Activated CD4-positive, alpha-beta T cell treated with anti-CD3 and anti-CD28 coated beads, Interleukin-10, Interleukin-2, amounts not matched to agents 100 ng/mL and 50 ng/mL, durations not matched to agents 16 hours and 8 hours (primary cell): ENCODE measurements at regions not wholly inside any gene's neighbourhood (a gene's known extent, or its start where the extent isn't known, plus 50 kb on each side); places are given as distances from the start of the nearest gene placed in this dataset.

ENCODE experiments used
- DNase-seq: peaks from one replicate; pipeline ENCODE4 v3.0.0-alpha.2; 2020

DNA sequence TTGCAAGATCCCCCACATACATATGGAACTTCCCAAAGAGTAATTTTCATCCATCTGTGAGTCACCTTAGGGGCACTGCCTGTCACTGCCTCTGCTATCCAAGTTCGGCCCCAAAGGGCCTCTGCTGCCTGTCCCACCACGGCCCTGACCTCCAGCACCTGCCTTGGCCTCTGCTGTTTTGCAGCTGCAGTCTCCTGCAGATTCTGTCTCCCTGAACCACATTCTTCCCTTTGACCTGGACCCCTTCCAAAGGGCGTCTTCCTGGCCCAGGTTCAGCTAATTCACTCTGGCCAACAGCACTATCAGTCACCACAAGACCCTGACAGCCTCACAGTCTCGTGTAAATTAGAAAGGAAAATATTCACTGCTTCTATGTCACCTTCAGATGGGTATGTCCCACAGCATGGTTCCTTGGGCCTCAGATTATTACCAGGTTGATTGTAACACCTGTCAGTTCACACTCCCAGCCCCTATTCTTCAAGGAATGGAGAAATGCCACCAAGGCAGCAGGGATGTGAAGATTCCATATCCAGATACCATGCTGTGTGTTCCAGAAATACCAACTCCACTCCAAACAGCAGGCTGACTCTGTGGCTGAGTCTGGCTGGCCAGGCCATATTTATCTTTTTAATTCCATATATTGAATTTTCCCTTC lies 479.3 kb downstream of the ARHGEF28 start:
- DNase-seq: no peak

DNA sequence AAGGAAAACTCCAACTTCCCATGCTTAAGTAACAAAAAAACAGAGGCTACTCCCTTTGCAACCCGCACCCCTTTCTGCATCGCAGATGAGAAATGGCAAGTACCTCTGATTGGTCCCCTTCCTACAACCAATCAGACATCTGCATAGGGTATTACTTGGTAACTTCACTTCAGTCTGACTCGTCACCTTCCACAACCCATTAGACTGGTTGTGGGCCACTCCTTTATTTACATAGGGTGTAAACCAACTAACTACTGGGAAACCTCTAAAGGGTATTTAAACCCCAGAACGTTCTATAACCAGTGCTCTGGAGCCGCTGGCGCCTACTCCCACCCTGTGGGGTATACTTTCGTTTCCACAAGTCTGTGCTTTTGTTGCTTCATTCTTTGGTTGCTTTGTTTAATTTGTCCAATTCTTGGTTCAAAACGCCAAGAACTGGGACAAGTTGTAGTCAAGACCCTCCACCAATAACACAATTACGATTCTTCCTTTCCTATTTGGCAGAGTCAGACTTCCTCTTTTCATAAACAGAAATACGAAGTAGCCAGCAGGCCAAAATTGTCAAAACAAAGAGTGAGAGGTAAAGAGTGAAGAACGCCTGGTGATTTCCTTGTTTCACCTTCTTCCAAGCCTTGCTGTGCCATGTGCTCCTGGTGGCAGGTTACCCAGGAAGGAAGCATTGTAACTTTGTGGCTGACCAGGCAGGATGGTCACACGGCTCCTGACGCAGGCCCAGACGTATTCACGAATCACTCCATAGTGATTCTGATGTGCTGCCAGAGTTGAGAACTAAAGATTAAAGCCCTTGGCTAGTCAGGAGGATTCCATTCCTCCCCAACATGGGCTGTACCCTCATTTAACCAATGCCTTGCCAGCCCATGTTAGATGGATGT lies 477.4 kb downstream of the ARHGEF28 start:
- no peak for DNase-seq

DNA sequence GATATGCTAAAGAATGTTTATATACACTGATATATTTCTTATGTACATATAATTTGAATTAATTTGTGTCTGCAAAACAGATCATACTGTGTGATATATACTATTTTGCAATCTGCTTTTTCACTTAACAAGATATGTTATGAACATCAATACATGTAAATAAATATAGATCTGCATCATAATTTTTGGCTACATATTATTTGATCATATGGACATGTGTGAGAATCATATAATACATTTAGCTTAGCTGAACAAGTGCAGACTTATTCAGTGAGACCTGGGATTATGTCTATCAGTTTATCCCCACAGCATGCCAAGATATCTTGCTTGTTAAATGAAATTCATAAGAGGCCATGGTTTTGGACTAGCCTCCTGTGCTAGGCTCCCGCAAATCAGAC lies 474.3 kb downstream of the ARHGEF28 start:
- DNase-seq: no peak

DNA sequence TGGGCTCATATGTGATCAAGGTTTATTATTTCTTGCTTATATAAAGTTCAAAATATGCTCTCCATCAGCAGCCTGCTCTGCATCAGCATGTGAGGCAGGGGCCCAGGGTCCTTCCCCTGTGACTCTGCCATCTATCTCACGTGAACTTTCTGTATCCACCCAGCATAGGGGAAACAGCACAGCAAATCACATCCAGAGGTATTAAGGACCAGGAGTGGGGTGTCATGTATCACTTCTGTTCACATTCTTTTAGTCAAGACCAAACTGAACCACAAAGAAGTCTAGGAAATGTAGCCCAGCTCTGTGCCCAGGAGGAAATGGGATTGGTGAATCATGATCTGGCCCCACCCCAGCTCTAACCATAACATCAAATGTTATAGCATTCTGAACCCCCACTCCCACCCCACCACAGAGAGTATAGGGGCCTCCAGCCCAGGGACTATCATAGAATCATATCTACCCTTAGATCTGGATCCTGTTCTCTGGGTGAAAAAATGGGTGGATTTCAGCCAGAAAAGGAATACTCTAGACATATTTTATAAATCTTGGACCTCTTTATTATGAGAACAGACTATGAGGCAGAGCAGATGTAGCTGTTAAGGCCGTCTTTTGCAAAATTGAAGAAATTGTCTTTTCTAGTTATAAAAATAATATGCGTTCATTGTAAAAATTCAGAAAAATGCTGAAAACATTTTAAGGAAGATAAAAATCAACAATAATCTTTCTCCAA lies 473.7 kb downstream of the ARHGEF28 start:
- DNase-seq: no peak

DNA sequence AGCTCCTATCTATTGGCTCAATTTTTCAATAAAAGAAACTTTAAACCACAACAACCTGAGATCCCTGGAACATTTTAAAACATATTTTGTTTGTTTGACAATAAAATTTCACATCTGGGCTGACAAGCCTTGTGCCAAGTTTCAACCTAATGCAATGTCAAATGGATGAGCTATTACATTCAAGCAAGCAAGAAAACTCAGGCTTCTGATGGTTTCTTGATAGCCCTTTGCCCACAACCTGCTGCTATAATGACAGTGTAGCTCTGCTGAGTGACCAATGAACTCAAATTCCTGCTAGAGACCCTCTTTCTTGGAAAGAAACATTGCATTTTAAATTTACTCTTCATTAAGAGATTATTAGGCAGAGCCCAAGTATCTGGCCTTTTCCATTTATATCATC lies 472.9 kb downstream of the ARHGEF28 start:
- DNase-seq: no peak

DNA sequence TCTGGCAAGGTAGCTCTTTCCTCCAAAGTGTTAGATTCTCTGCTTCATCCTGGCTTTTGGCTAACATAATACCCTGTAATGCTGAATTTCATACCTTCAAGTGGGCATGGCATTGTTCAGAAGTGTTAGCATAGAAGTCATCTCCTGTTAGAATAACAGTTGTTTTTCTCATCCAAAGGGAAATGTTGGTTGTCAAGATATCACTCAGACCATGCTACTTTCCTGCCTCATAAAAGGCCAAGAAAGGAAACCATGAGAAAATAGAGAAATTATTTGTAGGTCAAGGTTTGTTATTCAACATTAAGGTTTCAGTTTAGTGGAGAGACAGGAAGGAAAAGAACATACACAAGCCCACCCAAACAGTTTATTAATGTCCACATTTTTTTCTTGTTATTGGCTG lies 472.5 kb downstream of the ARHGEF28 start:
- DNase-seq: no peak

DNA sequence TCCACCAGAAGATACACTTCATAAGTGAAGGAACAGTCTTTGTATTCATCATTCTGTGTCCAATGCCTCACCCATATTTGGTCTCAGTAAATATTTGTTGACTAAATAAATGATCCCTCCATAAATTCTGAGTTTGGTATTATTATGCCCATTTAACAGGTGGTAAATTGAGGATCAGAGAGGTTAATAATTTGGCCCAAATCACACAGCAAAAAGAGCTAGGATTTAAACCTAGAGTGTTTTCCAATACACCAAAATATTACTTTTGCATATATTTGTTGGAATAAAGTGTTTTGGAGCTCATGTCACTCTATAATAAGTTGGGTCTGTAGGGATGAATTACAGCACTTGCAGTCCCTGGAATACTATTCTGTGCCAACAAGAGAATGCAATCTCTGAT lies 470.3 kb downstream of the ARHGEF28 start:
- no peak for DNase-seq

DNA sequence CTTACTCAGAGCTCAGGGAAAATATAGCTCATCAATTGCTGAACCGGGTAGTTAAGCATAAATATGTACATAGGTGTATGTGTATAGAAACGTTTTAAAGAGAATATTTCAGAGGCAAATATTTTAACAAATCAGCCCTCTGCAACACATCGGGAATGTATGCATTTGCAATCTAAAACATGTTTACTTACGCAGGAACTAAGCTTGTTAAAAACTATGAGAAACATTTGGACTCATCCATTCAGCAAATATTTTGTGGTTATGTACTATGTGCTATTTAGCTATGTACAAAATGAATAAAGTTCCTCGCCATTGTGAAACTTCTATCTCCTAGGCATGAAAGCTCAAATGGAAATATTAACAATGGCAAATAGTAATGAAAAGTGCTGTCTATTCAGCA lies 469.9 kb downstream of the ARHGEF28 start:
- no peak for DNase-seq

DNA sequence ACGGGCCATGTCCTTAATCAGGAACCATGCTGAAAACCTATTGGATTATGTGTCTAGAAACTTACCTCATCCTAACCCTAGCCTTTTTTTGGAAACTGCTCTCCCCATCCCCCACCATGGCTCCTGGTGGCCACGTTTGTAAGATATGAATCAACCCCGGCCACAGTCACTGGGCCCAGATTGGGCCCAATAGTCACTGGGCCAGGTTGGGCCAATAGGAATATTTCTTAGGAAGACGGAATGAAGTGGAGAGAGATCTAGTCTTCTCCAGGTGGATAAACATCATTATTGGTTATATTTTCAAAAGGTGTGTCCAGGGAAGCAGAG lies 468.7 kb downstream of the ARHGEF28 start:
- no peak for DNase-seq

DNA sequence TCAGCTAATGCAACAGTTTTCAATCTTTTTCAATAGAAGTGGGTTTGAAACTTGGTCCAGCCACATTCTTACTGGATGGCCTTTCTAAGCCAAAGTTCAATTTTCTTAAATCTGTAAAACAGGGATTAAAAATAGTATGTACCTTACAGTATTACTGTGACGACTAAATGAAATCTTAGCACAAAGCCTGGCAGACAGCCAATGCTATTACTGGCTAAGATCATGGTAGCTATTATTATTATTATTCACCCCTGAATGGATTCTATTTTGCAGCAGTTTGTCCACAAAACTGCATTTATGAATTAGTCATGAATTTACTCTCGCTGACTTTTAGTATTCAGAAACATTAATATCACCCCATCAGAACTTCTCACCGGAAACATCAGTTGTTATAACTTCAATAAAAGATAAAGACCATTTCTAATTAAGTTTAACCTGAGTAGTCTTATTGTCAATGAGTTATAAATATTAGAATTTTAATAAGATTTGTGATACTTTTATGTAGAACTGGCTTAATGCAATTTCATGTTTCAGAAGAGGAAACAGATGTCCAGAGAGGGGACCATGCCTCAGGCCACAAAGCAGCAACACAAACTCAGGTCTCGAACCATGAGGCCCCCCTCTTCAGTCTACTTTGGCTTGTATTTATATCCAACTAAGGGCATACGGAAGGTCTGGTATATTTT lies 468.2 kb downstream of the ARHGEF28 start:
- no peak for DNase-seq

DNA sequence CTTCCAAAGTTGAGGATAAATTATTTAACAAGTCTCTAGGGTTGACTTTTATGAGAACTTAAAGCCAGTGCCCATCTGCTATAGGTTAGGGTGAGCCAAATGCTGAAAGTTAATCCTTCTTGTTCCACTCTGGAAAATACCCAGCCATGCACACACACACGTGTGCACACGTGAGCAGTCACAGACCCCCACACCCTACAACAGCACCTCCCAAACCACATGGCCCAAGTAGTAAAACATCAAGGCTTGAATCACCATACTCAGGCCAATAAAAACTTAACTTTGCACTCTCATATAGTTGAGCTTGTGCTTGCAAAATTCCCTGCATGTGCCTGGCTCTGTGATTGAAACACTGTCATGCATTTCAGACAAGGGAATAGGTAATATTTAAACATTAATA lies 467.6 kb downstream of the ARHGEF28 start:
- no peak for DNase-seq

DNA sequence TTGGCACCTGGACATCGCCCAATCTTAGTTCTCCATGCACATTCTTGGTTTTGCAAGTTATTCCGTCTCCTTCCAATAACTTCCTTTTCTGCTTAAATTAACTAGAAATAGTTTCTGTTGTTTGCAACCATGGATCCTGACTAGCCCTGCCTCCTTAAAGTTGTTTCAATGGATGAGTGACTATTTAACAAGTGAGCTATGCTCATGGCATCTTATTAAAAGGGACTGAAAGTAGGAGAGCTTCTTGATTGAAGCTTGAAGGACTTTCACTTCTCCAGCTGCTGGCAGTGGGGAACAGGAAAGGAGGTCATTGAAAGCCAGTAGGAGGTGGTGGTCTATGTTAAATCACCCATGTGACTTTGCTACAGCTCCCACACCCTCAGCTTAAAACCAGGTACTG lies 466.8 kb downstream of the ARHGEF28 start:
- DNase-seq: no peak

DNA sequence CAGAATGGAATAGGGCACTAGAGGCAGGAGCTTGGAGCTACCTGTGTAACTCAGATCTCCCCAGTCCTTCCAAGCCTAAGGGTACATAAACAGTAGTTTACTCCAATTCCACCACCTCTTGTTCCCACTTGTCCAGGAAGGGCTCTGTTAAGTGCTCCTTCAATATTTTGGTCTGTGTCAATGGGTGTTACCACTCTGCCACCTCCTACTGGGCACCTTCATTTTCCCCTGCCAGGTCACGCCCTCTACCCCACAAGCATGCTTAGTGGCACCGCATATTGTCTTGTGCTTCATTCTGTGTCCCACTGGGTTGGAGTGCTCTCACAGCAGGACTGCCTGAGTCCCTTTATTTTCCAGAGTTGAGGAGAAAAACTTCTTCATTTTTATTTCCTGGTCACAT lies 459.8 kb downstream of the ARHGEF28 start:
- no peak for DNase-seq

DNA sequence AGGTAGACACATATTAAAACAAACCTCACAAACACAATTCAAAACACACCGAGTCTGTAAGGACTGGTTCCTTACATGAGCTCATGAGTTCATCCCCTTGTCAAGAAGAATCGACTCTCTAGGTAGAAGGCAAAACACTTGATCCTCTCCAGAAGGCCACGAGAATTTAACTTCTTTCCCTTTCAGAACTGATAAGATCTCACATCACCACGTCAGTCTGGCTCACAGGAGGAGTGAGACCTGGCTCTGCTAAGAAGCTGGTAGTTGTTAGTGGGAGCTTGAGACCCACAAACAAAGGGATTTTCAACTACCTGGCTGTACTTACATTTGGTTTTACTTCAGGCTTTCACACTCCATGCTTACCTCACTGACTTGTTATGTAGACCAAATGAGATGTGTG lies 459.2 kb downstream of the ARHGEF28 start:
- no peak for DNase-seq

DNA sequence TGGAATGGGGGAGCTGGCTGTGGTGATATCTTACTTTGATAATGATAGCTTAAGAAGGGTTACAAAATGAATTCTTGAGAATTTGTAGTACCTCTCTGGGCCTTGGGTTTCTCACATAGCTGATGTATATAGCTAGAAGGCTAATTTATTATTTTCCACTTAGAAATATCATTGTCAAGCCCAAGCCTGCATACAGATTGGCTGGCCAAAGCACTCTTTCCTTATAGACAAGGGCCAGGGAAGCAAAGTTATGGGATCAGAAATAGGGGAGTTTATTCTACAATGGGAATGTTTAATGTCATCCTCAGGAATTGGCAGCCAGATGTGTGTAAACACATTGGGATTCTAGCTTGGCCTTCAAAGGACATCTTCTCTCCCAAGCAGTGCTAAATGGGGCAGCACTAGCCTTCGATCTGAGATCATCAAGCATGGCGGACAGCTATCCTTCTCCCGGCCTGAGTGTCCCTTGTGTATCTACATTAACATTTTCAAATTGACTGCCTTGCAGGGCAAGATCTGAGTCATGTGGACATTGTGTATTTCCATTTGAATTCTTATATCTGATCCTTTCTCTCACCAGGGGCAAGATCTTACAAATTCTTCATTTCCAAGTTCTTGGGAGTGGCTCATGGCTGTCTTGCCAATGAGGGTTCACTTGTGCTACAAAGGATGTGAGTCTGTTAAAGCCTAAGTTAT lies 457.2 kb downstream of the ARHGEF28 start:
- no peak for DNase-seq

DNA sequence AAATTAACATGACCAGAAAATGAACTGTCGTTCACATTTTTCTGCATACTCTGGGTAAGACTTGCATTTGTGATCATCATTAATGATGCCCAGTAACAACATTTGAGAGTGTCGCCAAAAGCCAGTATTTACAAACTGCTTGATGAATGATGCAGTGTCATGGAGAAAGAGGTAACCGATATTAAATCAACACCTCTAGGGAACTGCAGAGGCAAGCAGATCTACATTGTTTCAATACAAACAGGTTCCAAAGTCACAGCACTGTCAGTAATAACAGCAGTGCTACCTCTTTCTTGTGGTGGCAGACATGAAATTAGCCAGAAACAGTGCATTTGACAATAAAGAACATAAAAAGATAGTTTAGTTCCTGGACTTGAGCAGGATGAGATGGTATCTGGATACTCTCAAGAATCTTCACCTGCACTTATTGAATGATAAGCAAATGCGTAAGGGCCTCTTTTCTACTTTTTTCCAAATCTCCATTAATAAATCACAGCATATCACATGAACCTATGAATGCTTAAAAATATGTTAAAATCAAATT lies 456.6 kb downstream of the ARHGEF28 start:
- DNase-seq: no peak

DNA sequence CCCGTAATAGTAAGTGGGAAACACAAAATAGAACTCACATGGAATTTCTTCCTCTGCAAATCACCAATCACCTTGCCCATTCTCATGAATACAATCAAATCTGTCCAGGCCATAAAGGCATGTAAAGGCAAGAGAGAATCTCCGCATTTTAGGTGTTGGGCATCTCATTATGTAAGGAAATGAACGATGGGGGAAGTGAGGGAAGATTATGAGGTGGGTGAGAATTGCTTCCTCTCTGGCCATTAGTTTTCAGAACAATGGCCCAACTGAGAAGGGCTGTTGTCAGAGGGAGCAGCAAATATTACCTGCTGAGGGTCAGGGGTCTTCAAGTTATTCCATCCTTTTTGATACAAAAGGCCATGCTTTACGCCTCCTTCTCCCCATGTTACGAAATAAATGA lies 455.1 kb downstream of the ARHGEF28 start:
- DNase-seq: no peak

DNA sequence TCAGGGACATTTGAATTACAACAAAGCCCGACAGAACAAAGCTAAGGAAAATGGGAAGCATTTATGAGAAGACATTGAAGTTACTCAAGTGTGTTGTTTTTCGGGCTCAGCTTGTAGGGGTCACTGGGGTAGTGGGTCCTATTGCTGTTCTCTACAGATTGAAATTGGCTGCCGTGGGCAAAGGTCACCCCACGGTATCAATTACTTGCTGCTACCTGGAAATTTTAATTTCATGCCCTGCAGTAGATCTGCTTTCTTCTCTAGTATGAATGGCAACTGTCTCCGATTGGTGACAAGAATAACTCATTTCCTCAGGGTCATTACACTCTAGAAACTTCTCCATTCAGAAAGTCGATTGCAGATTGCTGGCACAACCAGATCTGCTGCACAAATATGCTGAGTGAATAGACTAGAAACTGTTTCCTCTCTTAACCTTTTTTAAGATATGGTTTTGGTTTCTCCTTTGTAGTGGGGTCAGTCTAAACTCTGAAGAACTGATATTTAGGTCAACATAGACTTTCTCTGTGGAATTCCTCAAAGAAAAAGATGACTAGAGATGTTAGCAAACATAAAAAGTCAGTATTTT lies 454.1 kb downstream of the ARHGEF28 start:
- no peak for DNase-seq

DNA sequence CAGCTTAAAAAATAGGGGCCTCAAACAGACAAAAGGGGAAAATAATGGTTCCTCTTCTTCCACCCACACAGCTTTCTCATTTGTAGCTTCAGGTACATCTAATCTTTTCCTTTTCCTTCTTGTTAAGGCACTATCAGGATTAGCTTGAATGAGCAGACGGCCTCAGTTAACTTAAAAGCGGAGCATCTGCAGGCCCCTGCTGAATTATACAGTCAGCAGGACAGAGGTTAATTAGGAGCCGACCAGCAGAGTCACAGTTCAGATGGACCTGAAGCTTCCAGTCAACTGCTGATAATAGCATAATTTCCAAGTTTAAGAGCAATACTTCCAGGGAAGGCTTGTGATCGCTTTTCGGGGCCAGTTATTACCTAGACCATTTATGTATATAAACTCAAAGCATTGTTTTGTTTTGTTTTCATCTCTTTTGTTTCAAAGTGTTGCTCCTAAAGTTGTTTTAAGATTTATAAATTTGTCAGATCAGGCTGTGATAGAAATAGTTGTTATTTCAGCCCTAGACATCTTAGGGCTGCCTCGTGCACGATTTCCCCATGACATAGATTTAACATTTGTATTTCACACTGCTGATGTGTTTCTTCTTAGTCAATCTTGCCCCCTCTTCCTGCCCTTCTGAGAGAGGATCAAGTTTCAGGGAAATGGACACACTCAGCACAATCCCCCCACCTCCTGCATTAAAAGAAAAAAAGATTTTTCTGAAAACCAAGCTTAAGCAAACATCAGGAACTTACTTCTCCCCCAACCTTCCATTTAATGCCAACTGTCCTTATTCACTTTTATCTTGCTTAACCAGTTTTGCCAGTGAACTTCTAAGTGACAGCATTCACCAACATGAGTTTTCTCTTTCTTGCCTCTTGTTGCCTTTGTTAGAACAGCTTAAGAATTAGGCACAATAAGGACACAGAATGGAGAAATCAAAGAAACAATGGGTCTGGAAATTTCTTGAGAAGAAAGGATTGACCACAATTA lies 449.8 kb downstream of the ARHGEF28 start:
- no peak for DNase-seq

DNA sequence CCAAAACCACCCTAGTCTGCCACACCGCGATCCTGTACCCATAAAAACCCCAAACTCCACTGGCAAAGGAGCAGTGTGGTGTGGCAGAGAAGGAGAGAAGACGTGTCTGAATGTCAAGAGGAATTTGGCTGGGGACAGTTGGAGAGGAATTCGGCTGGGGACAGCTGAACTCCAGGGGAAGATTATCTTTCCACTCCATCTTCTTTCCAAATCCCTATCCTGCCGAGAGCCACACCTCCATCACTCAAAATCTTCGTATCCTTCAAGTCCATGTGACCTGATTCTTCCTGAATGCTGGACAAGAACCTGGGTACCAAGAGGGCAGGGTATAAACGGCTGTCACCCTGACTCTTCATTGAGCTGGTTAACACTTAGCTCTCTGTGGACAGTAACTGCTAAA lies 448.1 kb downstream of the ARHGEF28 start:
- no peak for DNase-seq

DNA sequence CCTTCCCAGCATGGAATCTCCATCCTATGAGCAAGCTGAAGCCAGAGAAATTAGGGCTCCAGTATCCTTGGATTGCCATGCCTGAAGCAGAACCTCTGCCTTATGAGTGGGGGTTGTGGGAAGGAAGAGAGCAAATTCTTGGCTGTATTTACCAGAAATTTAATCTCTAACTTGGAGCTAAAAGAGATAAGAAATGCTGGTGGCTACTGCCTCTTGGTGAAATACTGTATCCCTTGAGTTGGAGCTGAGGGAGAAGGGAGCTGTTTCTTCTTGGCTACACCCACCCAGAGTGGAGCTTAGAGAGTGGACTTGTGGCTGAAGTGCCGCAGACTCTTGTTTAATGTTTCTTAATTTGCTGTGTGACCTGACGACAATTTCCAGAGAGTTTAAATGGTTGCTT lies 447.3 kb downstream of the ARHGEF28 start:
- DNase-seq: no peak
